ENCODE measurements at regions not wholly inside any gene's neighbourhood (a gene's known extent, or its start where the extent isn't known, plus 50 kb on each side); places are given as distances from the start of the nearest gene placed in this dataset.

GRCh38 chr16:74123826-74124225 is 172.8 kb upstream of the PSMD7 start:
- no peaks in the 10 kb centered on the region for H3K27me3 Mint-ChIP-seq (ENCODE audit: insufficient read depth, low read depth, poor library complexity)
- H3K36me3 ChIP-seq (ENCODE audit: insufficient read depth): no peaks in the 10 kb centered on the region
- no peaks in the 10 kb centered on the region for H3K79me2 ChIP-seq (replicated peaks; ENCODE audit: insufficient read depth)
- H4K20me1 ChIP-seq (replicated peaks; ENCODE audit: insufficient read depth): no peaks in the 10 kb centered on the region
- no peaks in the 10 kb centered on the region for H3K27me3 ChIP-seq (ENCODE audit: insufficient read depth)
- no peak overlapping the region for H2AFZ ChIP-seq
- H3K4me3 ChIP-seq: no peak overlapping the region
- peaks cover 11% of the 10 kb centered on the region; the same call in 2 of the 3 replicates for H3K9me3 Mint-ChIP-seq
- no peak overlapping the region for H3K27ac ChIP-seq (ENCODE audit: low read depth)
- H3K4me2 ChIP-seq: no peak overlapping the region
- no peak for DNase-seq (ENCODE audit: low spot score)
- no peaks in the 10 kb centered on the region for H3K9me2 ChIP-seq (ENCODE audit: insufficient read depth)
- no peaks in the 10 kb centered on the region for H3F3A ChIP-seq (replicated peaks; ENCODE audit: low read depth)
- no peaks in the 10 kb centered on the region for H3K4me1 Mint-ChIP-seq
- no peak for ATAC-seq
- no peak overlapping the region for H3K4me3 Mint-ChIP-seq
- no peak for TF ChIP-seq ZNF331 (CRISPR knock-in tag; IDR thresholded peaks at IDR 0.05; ENCODE audit: low read depth)
- TF ChIP-seq POLR2AphosphoS5 (IDR thresholded peaks at IDR 0.05; ENCODE audit: low read depth): no peak
- TF ChIP-seq ZNF114 (CRISPR knock-in tag; IDR thresholded peaks at IDR 0.05): no peak
- TF ChIP-seq, protein P1, sequence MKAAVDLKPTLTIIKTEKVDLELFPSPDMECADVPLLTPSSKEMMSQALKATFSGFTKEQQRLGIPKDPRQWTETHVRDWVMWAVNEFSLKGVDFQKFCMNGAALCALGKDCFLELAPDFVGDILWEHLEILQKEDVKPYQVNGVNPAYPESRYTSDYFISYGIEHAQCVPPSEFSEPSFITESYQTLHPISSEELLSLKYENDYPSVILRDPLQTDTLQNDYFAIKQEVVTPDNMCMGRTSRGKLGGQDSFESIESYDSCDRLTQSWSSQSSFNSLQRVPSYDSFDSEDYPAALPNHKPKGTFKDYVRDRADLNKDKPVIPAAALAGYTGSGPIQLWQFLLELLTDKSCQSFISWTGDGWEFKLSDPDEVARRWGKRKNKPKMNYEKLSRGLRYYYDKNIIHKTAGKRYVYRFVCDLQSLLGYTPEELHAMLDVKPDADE (IDR thresholded peaks at IDR 0.05): no peak
- no peak for TF ChIP-seq NANOG (IDR thresholded peaks at IDR 0.05; ENCODE audit: borderline replicate concordance)
- no peak for TF ChIP-seq CREB1 (CRISPR knock-in tag; IDR thresholded peaks at IDR 0.05; ENCODE audit: low read depth)
- no peak for TF ChIP-seq JUNB (IDR thresholded peaks at IDR 0.05; ENCODE audit: unreplicated experiment)
- TF ChIP-seq EZH2phosphoT487 (IDR thresholded peaks at IDR 0.05; ENCODE audit: unreplicated experiment): no peak
- TF ChIP-seq, protein P2, sequence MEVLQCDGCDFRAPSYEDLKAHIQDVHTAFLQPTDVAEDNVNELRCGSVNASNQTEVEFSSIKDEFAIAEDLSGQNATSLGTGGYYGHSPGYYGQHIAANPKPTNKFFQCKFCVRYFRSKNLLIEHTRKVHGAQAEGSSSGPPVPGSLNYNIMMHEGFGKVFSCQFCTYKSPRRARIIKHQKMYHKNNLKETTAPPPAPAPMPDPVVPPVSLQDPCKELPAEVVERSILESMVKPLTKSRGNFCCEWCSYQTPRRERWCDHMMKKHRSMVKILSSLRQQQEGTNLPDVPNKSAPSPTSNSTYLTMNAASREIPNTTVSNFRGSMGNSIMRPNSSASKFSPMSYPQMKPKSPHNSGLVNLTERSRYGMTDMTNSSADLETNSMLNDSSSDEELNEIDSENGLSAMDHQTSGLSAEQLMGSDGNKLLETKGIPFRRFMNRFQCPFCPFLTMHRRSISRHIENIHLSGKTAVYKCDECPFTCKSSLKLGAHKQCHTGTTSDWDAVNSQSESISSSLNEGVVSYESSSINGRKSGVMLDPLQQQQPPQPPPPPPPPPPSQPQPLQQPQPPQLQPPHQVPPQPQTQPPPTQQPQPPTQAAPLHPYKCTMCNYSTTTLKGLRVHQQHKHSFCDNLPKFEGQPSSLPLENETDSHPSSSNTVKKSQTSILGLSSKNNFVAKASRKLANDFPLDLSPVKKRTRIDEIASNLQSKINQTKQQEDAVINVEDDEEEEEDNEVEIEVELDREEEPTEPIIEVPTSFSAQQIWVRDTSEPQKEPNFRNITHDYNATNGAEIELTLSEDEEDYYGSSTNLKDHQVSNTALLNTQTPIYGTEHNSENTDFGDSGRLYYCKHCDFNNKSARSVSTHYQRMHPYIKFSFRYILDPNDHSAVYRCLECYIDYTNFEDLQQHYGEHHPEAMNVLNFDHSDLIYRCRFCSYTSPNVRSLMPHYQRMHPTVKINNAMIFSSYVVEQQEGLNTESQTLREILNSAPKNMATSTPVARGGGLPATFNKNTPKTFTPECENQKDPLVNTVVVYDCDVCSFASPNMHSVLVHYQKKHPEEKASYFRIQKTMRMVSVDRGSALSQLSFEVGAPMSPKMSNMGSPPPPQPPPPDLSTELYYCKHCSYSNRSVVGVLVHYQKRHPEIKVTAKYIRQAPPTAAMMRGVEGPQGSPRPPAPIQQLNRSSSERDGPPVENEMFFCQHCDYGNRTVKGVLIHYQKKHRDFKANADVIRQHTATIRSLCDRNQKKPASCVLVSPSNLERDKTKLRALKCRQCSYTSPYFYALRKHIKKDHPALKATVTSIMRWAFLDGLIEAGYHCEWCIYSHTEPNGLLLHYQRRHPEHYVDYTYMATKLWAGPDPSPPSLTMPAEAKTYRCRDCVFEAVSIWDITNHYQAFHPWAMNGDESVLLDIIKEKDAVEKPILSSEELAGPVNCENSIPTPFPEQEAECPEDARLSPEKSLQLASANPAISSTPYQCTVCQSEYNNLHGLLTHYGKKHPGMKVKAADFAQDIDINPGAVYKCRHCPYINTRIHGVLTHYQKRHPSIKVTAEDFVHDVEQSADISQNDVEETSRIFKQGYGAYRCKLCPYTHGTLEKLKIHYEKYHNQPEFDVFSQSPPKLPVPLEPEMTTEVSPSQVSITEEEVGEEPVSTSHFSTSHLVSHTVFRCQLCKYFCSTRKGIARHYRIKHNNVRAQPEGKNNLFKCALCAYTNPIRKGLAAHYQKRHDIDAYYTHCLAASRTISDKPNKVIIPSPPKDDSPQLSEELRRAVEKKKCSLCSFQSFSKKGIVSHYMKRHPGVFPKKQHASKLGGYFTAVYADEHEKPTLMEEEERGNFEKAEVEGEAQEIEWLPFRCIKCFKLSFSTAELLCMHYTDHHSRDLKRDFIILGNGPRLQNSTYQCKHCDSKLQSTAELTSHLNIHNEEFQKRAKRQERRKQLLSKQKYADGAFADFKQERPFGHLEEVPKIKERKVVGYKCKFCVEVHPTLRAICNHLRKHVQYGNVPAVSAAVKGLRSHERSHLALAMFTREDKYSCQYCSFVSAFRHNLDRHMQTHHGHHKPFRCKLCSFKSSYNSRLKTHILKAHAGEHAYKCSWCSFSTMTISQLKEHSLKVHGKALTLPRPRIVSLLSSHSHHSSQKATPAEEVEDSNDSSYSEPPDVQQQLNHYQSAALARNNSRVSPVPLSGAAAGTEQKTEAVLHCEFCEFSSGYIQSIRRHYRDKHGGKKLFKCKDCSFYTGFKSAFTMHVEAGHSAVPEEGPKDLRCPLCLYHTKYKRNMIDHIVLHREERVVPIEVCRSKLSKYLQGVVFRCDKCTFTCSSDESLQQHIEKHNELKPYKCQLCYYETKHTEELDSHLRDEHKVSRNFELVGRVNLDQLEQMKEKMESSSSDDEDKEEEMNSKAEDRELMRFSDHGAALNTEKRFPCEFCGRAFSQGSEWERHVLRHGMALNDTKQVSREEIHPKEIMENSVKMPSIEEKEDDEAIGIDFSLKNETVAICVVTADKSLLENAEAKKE (CRISPR knock-in tag; IDR thresholded peaks at IDR 0.05): no peak
- TF ChIP-seq EZH2 (IDR thresholded peaks at IDR 0.05; ENCODE audit: low read depth, unreplicated experiment): no peak
- TF ChIP-seq STAT1 (IDR thresholded peaks at IDR 0.05; ENCODE audit: unreplicated experiment): no peak
- no peak for TF ChIP-seq REST (IDR thresholded peaks at IDR 0.05; ENCODE audit: unreplicated experiment)
- no peak for TF ChIP-seq CTCF (conservative IDR thresholded peaks at IDR 0.05; ENCODE audit: low read depth in 2 of 2)
- no peak overlapping the region for H3K27ac Mint-ChIP-seq
- H3K4me1 ChIP-seq (ENCODE audit: insufficient read depth): no peaks in the 10 kb centered on the region
- peaks cover 4% of the 10 kb centered on the region; the same call in 2 of the 3 replicates for H3K36me3 Mint-ChIP-seq (ENCODE audit: low read depth)
